ACC112 (cell line): ENCODE measurements at regions not wholly inside any gene's neighbourhood (a gene's known extent, or its start where the extent isn't known, plus 50 kb on each side); places are given as distances from the start of the nearest gene placed in this dataset.

Source experiments
- H2AFZ ChIP-seq: fragments of 200-600 bp; sonication (generic); one replicate; pipeline ENCODE4 v1.6.0; 2017; ENCODE audit warnings: antibody characterized with exemption, low read length; ENCODE audit not compliant: unreplicated experiment
- H3K27ac ChIP-seq: fragments of 200-600 bp; sonication (generic); 2 replicates; pipeline ENCODE4 v1.5.1; 2014; ENCODE audit warnings: low read depth, mild to moderate bottlenecking, antibody characterized with exemption, low read length, moderate library complexity
- H3K27me3 ChIP-seq: fragments of 200-600 bp; sonication (generic); 2 replicates; pipeline ENCODE4 v1.6.1; 2014; ENCODE audit warnings: mild to moderate bottlenecking, antibody characterized with exemption, low read length, moderate library complexity, mixed read lengths; ENCODE audit not compliant: insufficient read depth
- H3K36me3 ChIP-seq: fragments of 200-600 bp; sonication (generic); 2 replicates; pipeline ENCODE4 v1.6.1; 2016; ENCODE audit warnings: mild to moderate bottlenecking, antibody characterized with exemption, low read length, moderate library complexity, mixed read lengths; ENCODE audit not compliant: insufficient read depth
- H3K4me1 ChIP-seq: fragments of 200-600 bp; sonication (generic); one replicate; pipeline ENCODE4 v1.6.1; 2016; ENCODE audit warnings: low read length, mixed read lengths; ENCODE audit not compliant: insufficient read depth, unreplicated experiment, control insufficient read depth
- H3K4me3 ChIP-seq: fragments of 200-600 bp; sonication (generic); 2 replicates; pipeline ENCODE4 v1.5.1; 2014; ENCODE audit warnings: mild to moderate bottlenecking, low read depth, low read length
- H3K79me2 ChIP-seq: fragments of 200-600 bp; sonication (generic); one replicate; pipeline ENCODE4 v1.6.0; 2016; ENCODE audit warnings: low read length; ENCODE audit not compliant: control insufficient read depth, unreplicated experiment, insufficient read depth

- Histone ChIP-seq H3K27ac (no peak overlapping the region), H3K36me3 (no peaks in the 10 kb centered on the region), H3K79me2 (no peaks in the 10 kb centered on the region), H3K27me3 (no peaks in the 10 kb centered on the region), H2AFZ (no peak overlapping the region), H3K4me3 (no peak overlapping the region), H3K4me1 (no peaks in the 10 kb centered on the region)
These were observed 228.2 kb downstream of the TBL1XR1 start for GRCh38 chr3:176969066-176969465.

- Histone ChIP-seq H3K4me1 (no peaks in the 10 kb centered on the region), H3K36me3 (no peaks in the 10 kb centered on the region), H2AFZ (no peak overlapping the region), H3K27ac (no peak overlapping the region), H3K4me3 (no peak overlapping the region), H3K79me2 (no peaks in the 10 kb centered on the region), H3K27me3 (no peaks in the 10 kb centered on the region)
These were observed 228.7 kb downstream of the TBL1XR1 start for GRCh38 chr3:176968631-176969030.

GRCh38 chr3:176967522-176967921 is 229.8 kb downstream of the TBL1XR1 start:
- H3K36me3 ChIP-seq: no peaks in the 10 kb centered on the region
- H3K79me2 ChIP-seq: no peaks in the 10 kb centered on the region
- no peak overlapping the region for H3K27ac ChIP-seq
- no peak overlapping the region for H2AFZ ChIP-seq
- no peaks in the 10 kb centered on the region for H3K27me3 ChIP-seq
- no peak overlapping the region for H3K4me3 ChIP-seq
- no peaks in the 10 kb centered on the region for H3K4me1 ChIP-seq

GRCh38 chr3:176964661-176965060 is 232.6 kb downstream of the TBL1XR1 start:
- Histone ChIP-seq H3K36me3 (no peaks in the 10 kb centered on the region), H3K4me3 (no peak overlapping the region), H3K4me1 (peaks cover 5% of the 10 kb centered on the region), H3K27me3 (no peaks in the 10 kb centered on the region), H3K79me2 (no peaks in the 10 kb centered on the region), H3K27ac (no peak overlapping the region), H2AFZ (no peak overlapping the region)

GRCh38 chr3:176961916-176962315 is 235.4 kb downstream of the TBL1XR1 start:
- Histone ChIP-seq H3K79me2 (no peaks in the 10 kb centered on the region), H2AFZ (no peak overlapping the region), H3K36me3 (no peaks in the 10 kb centered on the region)

GRCh38 chr3:176959867-176960266 is 237.4 kb downstream of the TBL1XR1 start:
- no peak overlapping the region for H3K4me3 ChIP-seq
- H3K36me3 ChIP-seq: no peaks in the 10 kb centered on the region
- peaks cover 5% of the 10 kb centered on the region for H3K4me1 ChIP-seq
- no peak overlapping the region for H3K27ac ChIP-seq
- no peaks in the 10 kb centered on the region for H3K79me2 ChIP-seq
- H3K27me3 ChIP-seq: no peaks in the 10 kb centered on the region
- H2AFZ ChIP-seq: no peak overlapping the region

More at GRCh38 chr3:176961916-176962315, 235.4 kb downstream of the TBL1XR1 start:
- no peak overlapping the region for H3K27ac ChIP-seq
- peaks cover 5% of the 10 kb centered on the region for H3K4me1 ChIP-seq
- no peaks in the 10 kb centered on the region for H3K27me3 ChIP-seq
- H3K4me3 ChIP-seq: no peak overlapping the region

GRCh38 chr3:176958560-176958959 is 238.7 kb downstream of the TBL1XR1 start:
- Histone ChIP-seq H3K36me3 (no peaks in the 10 kb centered on the region), H3K27me3 (no peaks in the 10 kb centered on the region), H3K27ac (no peak overlapping the region), H3K79me2 (no peaks in the 10 kb centered on the region), H3K4me1 (peaks cover 11% of the 10 kb centered on the region), H3K4me3 (no peak overlapping the region), H2AFZ (no peak overlapping the region)

GRCh38 chr3:176954517-176954916 is 242.8 kb downstream of the TBL1XR1 start:
- Histone ChIP-seq H3K27me3 (no peaks in the 10 kb centered on the region), H3K79me2 (no peaks in the 10 kb centered on the region), H3K36me3 (no peaks in the 10 kb centered on the region), H2AFZ (no peak overlapping the region), H3K4me3 (no peak overlapping the region), H3K27ac (no peak overlapping the region), H3K4me1 (peaks cover 31% of the 10 kb centered on the region)

- H3K36me3 ChIP-seq: no peaks in the 10 kb centered on the region
- no peaks in the 10 kb centered on the region for H3K79me2 ChIP-seq
- no peak overlapping the region for H2AFZ ChIP-seq
- peaks cover 31% of the 10 kb centered on the region for H3K4me1 ChIP-seq
- no peak overlapping the region for H3K4me3 ChIP-seq
- no peak overlapping the region for H3K27ac ChIP-seq
- H3K27me3 ChIP-seq: no peaks in the 10 kb centered on the region
These were observed 243.9 kb downstream of the TBL1XR1 start for GRCh38 chr3:176953106-176954060.

- Histone ChIP-seq H3K27ac (no peak overlapping the region), H3K79me2 (no peaks in the 10 kb centered on the region), H3K4me3 (no peak overlapping the region)
These were observed 245.5 kb downstream of the TBL1XR1 start for GRCh38 chr3:176951586-176952292.

More at GRCh38 chr3:176951586-176952292, 245.5 kb downstream of the TBL1XR1 start:
- Histone ChIP-seq H2AFZ (no peak overlapping the region), H3K36me3 (no peaks in the 10 kb centered on the region), H3K4me1 (peaks cover 31% of the 10 kb centered on the region), H3K27me3 (no peaks in the 10 kb centered on the region)
